ENCODE measurements at regions not wholly inside any gene's neighbourhood (a gene's known extent, or its start where the extent isn't known, plus 50 kb on each side); places are given as distances from the start of the nearest gene placed in this dataset.
A peak's percentile ranks its signal among the peaks of the same experiment; 100 is the strongest.
"Not testable (repeated sequence)": the region's sequence is repeated elsewhere in the genome, so short reads cannot be mapped to it uniquely, and the experiment has no call there.

GRCh38 chr13:109398071-109398470 lies 388.3 kb downstream of the IRS2 start:
- not testable (repeated sequence) for DNase-seq (ENCODE audit: low read depth)

GRCh38 chr13:109397285-109397684 lies 389.1 kb downstream of the IRS2 start:
- DNase-seq (ENCODE audit: low read depth): no peak

GRCh38 chr13:109396266-109396665 lies 390.1 kb downstream of the IRS2 start:
- DNase-seq (ENCODE audit: low read depth): no peak

- no peak for DNase-seq (ENCODE audit: low read depth)
Measured at GRCh38 chr13:109395014-109395413, 391.4 kb downstream of the IRS2 start.

- DNase-seq (ENCODE audit: low read depth): no peak
Measured at GRCh38 chr13:109394311-109394988, 391.9 kb downstream of the IRS2 start.

GRCh38 chr13:109393045-109393444 lies 393.3 kb downstream of the IRS2 start:
- no peak for DNase-seq (ENCODE audit: low read depth)

GRCh38 chr13:109390391-109390790 lies 396.0 kb downstream of the IRS2 start:
- no peak for DNase-seq (ENCODE audit: low read depth)

GRCh38 chr13:109389892-109390345 lies 396.5 kb downstream of the IRS2 start:
- no peak for DNase-seq (ENCODE audit: low read depth)

GRCh38 chr13:109389456-109389855 lies 396.9 kb downstream of the IRS2 start:
- DNase-seq (ENCODE audit: low read depth): no peak

- DNase-seq (ENCODE audit: low read depth): no peak
Measured at GRCh38 chr13:109387471-109387870, 398.9 kb downstream of the IRS2 start.

- DNase-seq (ENCODE audit: low read depth): no peak
Measured at GRCh38 chr13:109385242-109385560, 401.2 kb downstream of the IRS2 start.

GRCh38 chr13:109384491-109385241 lies 401.7 kb downstream of the IRS2 start:
- DNase-seq (ENCODE audit: low read depth): peak; percentile 83

- peak; percentile 73 for DNase-seq (ENCODE audit: low read depth)
Measured at GRCh38 chr13:109383683-109384082, 402.7 kb downstream of the IRS2 start.

- DNase-seq (ENCODE audit: low read depth): peak; percentile 83
Measured at GRCh38 chr13:109381546-109382180, 404.7 kb downstream of the IRS2 start.

GRCh38 chr13:109380457-109380856 lies 405.9 kb downstream of the IRS2 start:
- no peak for DNase-seq (ENCODE audit: low read depth)

GRCh38 chr13:109379930-109380329 lies 406.5 kb downstream of the IRS2 start:
- DNase-seq (ENCODE audit: low read depth): no peak

GRCh38 chr13:109376936-109377335 lies 409.4 kb downstream of the IRS2 start:
- no peak for DNase-seq (ENCODE audit: low read depth)

- no peak for DNase-seq (ENCODE audit: low read depth)
Measured at GRCh38 chr13:109374609-109375200, 411.7 kb downstream of the IRS2 start.

- DNase-seq (ENCODE audit: low read depth): no peak
Measured at GRCh38 chr13:109372666-109373065, 413.7 kb downstream of the IRS2 start.

GRCh38 chr13:109371066-109371465 lies 415.3 kb downstream of the IRS2 start:
- DNase-seq (ENCODE audit: low read depth): no peak

GRCh38 chr13:109370496-109370895 lies 415.9 kb downstream of the IRS2 start:
- DNase-seq (ENCODE audit: low read depth): no peak

GRCh38 chr13:109369353-109370052 lies 416.9 kb downstream of the IRS2 start:
- DNase-seq (ENCODE audit: low read depth): no peak

Data from non-pigmented ciliary epithelial cell (primary cell).